RWPE2 (cell line): ENCODE measurements at regions not wholly inside any gene's neighbourhood (a gene's known extent, or its start where the extent isn't known, plus 50 kb on each side); places are given as distances from the start of the nearest gene placed in this dataset.

Experiments
- ATAC-seq: fragments of 200-7000 bp; cut with Tn5 transposase; 3 replicates; pipeline ENCODE4 v1.9.1; 2021; ENCODE audit warnings: low read depth
- DNase-seq: peaks from one replicate; pipeline ENCODE4 v3.0.0-alpha.2; 2020; ENCODE audit warnings: low spot score
- H3K27ac ChIP-seq: fragments of 450-650 bp; 2 replicates; pipeline ENCODE4 v1.5.1; 2017; ENCODE audit warnings: mild to moderate bottlenecking; ENCODE audit not compliant: poor library complexity, severe bottlenecking
- H3K27me3 ChIP-seq: fragments of 250-450 bp; sonication (Bioruptor Pico); 2 replicates; pipeline ENCODE4 v1.5.1; 2021; ENCODE audit warnings: mild to moderate bottlenecking, moderate library complexity; ENCODE audit not compliant: insufficient read depth, poor library complexity, severe bottlenecking
- H3K36me3 ChIP-seq: fragments of 250-450 bp; sonication (Bioruptor Pico); 2 replicates; pipeline ENCODE4 v1.5.1; 2020; ENCODE audit warnings: low read depth, mild to moderate bottlenecking, moderate library complexity
- H3K4me1 ChIP-seq: fragments of 250-450 bp; sonication (Bioruptor Pico); 2 replicates; pipeline ENCODE4 v1.5.1; 2021; ENCODE audit warnings: mild to moderate bottlenecking, moderate library complexity; ENCODE audit not compliant: insufficient read depth, poor library complexity, severe bottlenecking
- H3K4me3 ChIP-seq: fragments of 250-450 bp; sonication (Bioruptor Pico); 2 replicates; pipeline ENCODE4 v1.5.1; 2021; ENCODE audit warnings: mild to moderate bottlenecking, moderate library complexity; ENCODE audit not compliant: severe bottlenecking
- H3K9me3 ChIP-seq: fragments of 250-450 bp; sonication (Bioruptor Pico); 2 replicates; pipeline ENCODE4 v1.5.1; 2021; ENCODE audit warnings: mild to moderate bottlenecking, moderate library complexity; ENCODE audit not compliant: severe bottlenecking
- TF ChIP-seq, protein P1 (sequence below): fragments of 450-650 bp; IDR thresholded peaks from one replicate; pipeline ENCODE4 v1.5.1; 2017; ENCODE audit warnings: mild to moderate bottlenecking, moderate library complexity; ENCODE audit not compliant: poor library complexity, severe bottlenecking

DNA sequence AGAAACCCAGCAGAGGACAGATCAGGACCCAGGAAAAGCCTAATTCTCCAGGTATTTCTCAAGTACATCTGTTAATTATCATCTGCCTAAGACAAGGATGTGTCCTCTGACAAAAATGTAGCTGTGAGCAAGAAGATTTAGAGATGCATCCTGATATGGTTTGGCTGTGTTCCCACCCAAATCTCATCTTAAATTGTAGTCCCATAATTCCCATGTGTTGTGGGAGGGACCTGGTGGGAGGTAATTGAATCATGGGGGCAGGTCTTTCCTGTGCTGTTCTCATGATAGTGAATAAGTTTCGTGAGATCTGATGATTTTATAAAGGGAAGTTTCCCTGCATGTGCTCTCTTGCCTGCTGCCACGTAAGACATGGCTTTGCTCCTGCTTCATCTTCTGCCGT, 381.8 kb downstream of the BUD13 start:
- no peak for ATAC-seq
- no peaks in the 10 kb centered on the region for H3K9me3 ChIP-seq
- no peak overlapping the region for H3K4me3 ChIP-seq
- no peaks in the 10 kb centered on the region for H3K36me3 ChIP-seq
- no peaks in the 10 kb centered on the region for H3K27me3 ChIP-seq
- DNase-seq = no peak
- TF ChIP-seq, protein P1, sequence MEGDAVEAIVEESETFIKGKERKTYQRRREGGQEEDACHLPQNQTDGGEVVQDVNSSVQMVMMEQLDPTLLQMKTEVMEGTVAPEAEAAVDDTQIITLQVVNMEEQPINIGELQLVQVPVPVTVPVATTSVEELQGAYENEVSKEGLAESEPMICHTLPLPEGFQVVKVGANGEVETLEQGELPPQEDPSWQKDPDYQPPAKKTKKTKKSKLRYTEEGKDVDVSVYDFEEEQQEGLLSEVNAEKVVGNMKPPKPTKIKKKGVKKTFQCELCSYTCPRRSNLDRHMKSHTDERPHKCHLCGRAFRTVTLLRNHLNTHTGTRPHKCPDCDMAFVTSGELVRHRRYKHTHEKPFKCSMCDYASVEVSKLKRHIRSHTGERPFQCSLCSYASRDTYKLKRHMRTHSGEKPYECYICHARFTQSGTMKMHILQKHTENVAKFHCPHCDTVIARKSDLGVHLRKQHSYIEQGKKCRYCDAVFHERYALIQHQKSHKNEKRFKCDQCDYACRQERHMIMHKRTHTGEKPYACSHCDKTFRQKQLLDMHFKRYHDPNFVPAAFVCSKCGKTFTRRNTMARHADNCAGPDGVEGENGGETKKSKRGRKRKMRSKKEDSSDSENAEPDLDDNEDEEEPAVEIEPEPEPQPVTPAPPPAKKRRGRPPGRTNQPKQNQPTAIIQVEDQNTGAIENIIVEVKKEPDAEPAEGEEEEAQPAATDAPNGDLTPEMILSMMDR = no peak
- H3K27ac ChIP-seq = no peak overlapping the region
- no peaks in the 10 kb centered on the region for H3K4me1 ChIP-seq

DNA sequence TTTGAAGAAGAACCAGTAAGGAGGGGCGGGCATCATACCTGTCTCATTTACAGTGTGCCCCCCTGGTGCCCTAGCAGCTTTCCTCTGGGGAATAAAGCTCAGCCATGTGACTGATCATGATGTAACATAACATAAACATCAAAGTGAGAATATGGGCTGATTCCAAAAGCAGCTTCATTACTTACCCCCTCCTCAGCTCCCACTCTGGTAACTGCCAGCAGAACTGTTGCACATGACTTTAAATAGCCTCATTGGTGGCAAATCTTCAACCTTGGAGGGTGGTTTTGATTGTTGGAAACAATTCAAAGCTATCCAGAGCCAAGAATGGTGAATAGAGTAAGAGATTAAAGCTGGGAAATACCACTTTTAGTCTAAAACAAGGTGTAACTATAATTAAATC, 384.6 kb downstream of the BUD13 start:
- H3K9me3 ChIP-seq = no peaks in the 10 kb centered on the region
- H3K4me1 ChIP-seq = no peaks in the 10 kb centered on the region
- TF ChIP-seq, protein P1 = no peak
- no peaks in the 10 kb centered on the region for H3K36me3 ChIP-seq
- no peak for ATAC-seq
- H3K4me3 ChIP-seq = no peak overlapping the region
- DNase-seq = no peak
- no peaks in the 10 kb centered on the region for H3K27me3 ChIP-seq
- H3K27ac ChIP-seq = no peak overlapping the region

DNA sequence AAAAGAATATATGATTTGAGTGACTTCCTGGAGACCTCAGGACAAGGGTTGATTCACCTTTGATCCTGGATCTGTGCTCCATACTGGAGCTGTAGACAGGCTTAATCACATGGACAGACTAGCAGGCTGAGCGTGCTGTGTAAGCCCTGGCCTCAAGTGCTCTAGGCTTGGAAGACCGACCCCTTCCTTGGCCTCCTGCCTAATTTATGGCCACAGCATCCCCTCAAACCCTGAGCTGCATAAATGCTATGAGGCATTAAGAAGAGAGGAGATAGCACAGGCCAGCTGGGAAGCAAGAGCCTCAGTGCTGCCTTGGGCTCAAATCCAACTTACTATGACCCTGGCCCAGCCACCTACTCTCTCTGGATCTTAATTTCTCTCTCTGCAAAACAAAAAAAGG, 385.1 kb downstream of the BUD13 start:
- ATAC-seq = no peak
- no peaks in the 10 kb centered on the region for H3K4me1 ChIP-seq

DNA sequence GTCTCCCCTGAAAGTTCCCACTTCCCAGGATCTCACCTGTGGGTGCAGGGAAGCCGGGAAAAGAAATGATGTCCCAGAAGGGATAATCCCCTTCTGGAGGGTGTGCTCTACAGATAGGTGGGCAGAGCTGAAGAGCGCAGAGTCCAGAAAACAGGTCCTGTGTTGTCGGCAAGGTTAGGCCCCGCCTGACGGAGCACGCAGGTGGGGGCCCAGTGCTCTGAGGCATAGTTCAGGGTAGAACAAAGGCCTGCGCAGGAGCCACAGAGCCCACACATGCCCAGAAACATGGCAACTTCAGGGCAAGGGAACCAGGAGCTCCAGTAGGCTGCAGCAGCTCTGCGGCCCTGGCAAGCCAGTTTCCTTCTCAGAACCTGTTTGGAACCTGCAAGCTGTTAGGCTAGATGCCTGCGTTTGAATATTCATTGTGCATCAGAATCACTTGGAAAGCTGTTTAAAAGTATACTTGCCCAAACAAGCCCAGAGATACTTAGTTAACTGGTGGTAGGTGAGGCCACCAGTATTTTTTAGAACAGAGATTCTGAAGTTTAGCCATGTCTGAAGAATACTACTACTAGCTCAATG, 386.6 kb downstream of the BUD13 start:
- Histone ChIP-seq H3K27me3 (no peaks in the 10 kb centered on the region), H3K36me3 (no peaks in the 10 kb centered on the region), H3K9me3 (no peaks in the 10 kb centered on the region), H3K27ac (no peak overlapping the region), H3K4me3 (no peak overlapping the region), H3K4me1 (no peaks in the 10 kb centered on the region)
- TF ChIP-seq, protein P1 = no peak
- peak; percentile 45; the same call in 2 of the 3 replicates for ATAC-seq
- no peak for DNase-seq

More for the DNA sequence above, 385.1 kb downstream of the BUD13 start:
- DNase-seq = no peak
- H3K9me3 ChIP-seq = no peaks in the 10 kb centered on the region
- TF ChIP-seq, protein P1 = no peak
- no peaks in the 10 kb centered on the region for H3K27me3 ChIP-seq
- no peak overlapping the region for H3K27ac ChIP-seq
- no peaks in the 10 kb centered on the region for H3K36me3 ChIP-seq
- H3K4me3 ChIP-seq = no peak overlapping the region

DNA sequence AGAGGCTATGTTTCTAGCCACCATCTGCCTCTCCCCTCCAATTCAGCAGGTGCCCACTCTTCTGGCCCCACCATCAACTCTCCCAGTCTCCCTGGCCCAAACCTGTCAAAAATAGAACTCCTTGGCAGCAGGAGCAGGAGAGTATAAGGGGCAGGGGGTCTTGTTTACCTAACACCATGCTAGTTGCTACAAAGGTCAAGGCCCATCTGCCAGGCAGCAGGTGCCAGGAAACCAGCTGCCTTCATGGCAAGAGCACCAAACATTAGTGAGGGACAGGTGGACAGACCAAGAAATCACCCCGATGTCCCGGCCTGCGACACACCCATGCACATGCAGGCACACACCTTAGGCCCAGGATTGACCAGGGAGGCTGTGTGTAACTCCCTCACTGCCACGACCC, 387.9 kb downstream of the BUD13 start:
- H3K4me1 ChIP-seq = no peaks in the 10 kb centered on the region
- ATAC-seq = no peak
- no peaks in the 10 kb centered on the region for H3K36me3 ChIP-seq
- no peaks in the 10 kb centered on the region for H3K27me3 ChIP-seq
- H3K9me3 ChIP-seq = no peaks in the 10 kb centered on the region
- H3K4me3 ChIP-seq = no peak overlapping the region
- TF ChIP-seq, protein P1 = no peak
- DNase-seq = no peak
- H3K27ac ChIP-seq = no peak overlapping the region
